A549 (cell line): ENCODE measurements at regions not wholly inside any gene's neighbourhood (a gene's known extent, or its start where the extent isn't known, plus 50 kb on each side); places are given as distances from the start of the nearest gene placed in this dataset.

Source experiments
- ATAC-seq, 2 experiments: fragments of 200-7000 bp in 1 of 2; fragments of >200 bp in 1 of 2; cut with Nextera tagmentation in 1 of 2; cut with Tn5 transposase in 1 of 2; 3 replicates each; pipeline versions ENCODE4 v1.8.0 to v1.9.1; 2018 to 2020; ENCODE audit warnings: mild to moderate bottlenecking in 1 of 2, moderate library complexity in 1 of 2
- CTCF ChIA-PET: fragments of 300-600 bp; sonication (Branson Sonifier 250); formaldehyde crosslinking; extraction: SDS; loops from one replicate; lab custom pipeline; 2021; ENCODE audit warnings: antibody characterized with exemption, inconsistent platforms; lab: Yijun Ruan, JAX
- POLR2A ChIA-PET: fragments of 350-600 bp; formaldehyde crosslinking; extraction: SDS; loops from one replicate; lab custom pipeline; 2021; ENCODE audit warnings: antibody characterized with exemption, inconsistent platforms; lab: Yijun Ruan, JAX
- DNase-seq, 2 experiments: peaks; one replicate each; pipeline versions ENCODE4 v3.0.0 to v3.0.0-alpha.2; 2011 to 2016; ENCODE audit warnings: low read depth in 1 of 2, low spot score in 1 of 2
- FAIRE-seq: peaks from 2 replicates; lab custom pipeline; 2011; peaks lifted over from hg19 to GRCh38; lab: Jason Lieb, UNC
- H3K27ac ChIP-seq, 2 experiments: fragments of >200 bp; sonication (Bioruptor Twin); formaldehyde crosslinking; 3 replicates each; pipeline ENCODE4 v1.5.1; 2016 to 2017
- H3K4me1 ChIP-seq: fragments of >200 bp; sonication (Bioruptor Twin); formaldehyde crosslinking; 3 replicates; pipeline ENCODE4 v1.6.1; 2016
- H3K4me2 ChIP-seq: fragments of >200 bp; sonication (Bioruptor Twin); formaldehyde crosslinking; 3 replicates; pipeline ENCODE4 v1.6.1; 2016
- H3K4me3 ChIP-seq: fragments of >200 bp; sonication (Bioruptor Twin); formaldehyde crosslinking; 3 replicates; pipeline ENCODE4 v1.5.1; 2016
- H3K9me3 ChIP-seq: fragments of >200 bp; sonication (Bioruptor Twin); formaldehyde crosslinking; 3 replicates; pipeline ENCODE4 v1.6.1; 2016
- BHLHE40 ChIP-seq: IDR thresholded peaks from 2 replicates; pipeline ENCODE4 v1.6.1; 2012; ENCODE audit warnings: low read depth, low read length, inconsistent platforms
- CHD4 ChIP-seq: fragments of 200-600 bp; sonication (generic); IDR thresholded peaks from 2 replicates; pipeline ENCODE4 v1.6.1; 2016; ENCODE audit warnings: antibody characterized with exemption, mild to moderate bottlenecking, borderline replicate concordance
- EHF ChIP-seq: fragments of 250-450 bp; sonication (Bioruptor Pico); IDR thresholded peaks from 2 replicates; pipeline ENCODE4 v1.5.0; 2020; ENCODE audit warnings: mild to moderate bottlenecking
- ESRRA ChIP-seq: fragments of 150-350 bp; IDR thresholded peaks from 2 replicates; pipeline ENCODE4 v1.6.1; 2014; ENCODE audit warnings: mild to moderate bottlenecking, low read length, borderline replicate concordance
- FOSB ChIP-seq: fragments of 250-450 bp; sonication (Bioruptor Pico); IDR thresholded peaks from 2 replicates; pipeline ENCODE4 v1.5.0; 2020; ENCODE audit warnings: mild to moderate bottlenecking, moderate library complexity
- FOXS1 ChIP-seq: fragments of 250-450 bp; sonication (Bioruptor Pico); IDR thresholded peaks from 2 replicates; pipeline ENCODE4 v1.5.0; 2020; ENCODE audit warnings: mild to moderate bottlenecking, moderate library complexity
- HOXB13 ChIP-seq: fragments of 250-450 bp; sonication (Bioruptor Pico); IDR thresholded peaks from 2 replicates; pipeline ENCODE4 v1.5.0; 2020; ENCODE audit warnings: low read depth, mild to moderate bottlenecking, moderate library complexity
- JUNB ChIP-seq: fragments of >200 bp; sonication (Bioruptor Twin); formaldehyde crosslinking; IDR thresholded peaks from 2 replicates; pipeline ENCODE4 v1.6.1; 2016
- KDM1A ChIP-seq: fragments of 200-600 bp; sonication (generic); IDR thresholded peaks from 2 replicates; pipeline ENCODE4 v1.6.1; 2016; ENCODE audit warnings: low read depth, mild to moderate bottlenecking
- KDM5A ChIP-seq: fragments of 200-600 bp; sonication (generic); IDR thresholded peaks from 2 replicates; pipeline ENCODE4 v1.6.1; 2016; ENCODE audit warnings: antibody characterized with exemption, mild to moderate bottlenecking
- MYC ChIP-seq: IDR thresholded peaks from 2 replicates; pipeline ENCODE4 v1.6.1; 2012; ENCODE audit warnings: mild to moderate bottlenecking, inconsistent platforms, low read length, improper control_type of control experiment, borderline replicate concordance
- NFE2L2 ChIP-seq: fragments of 150-350 bp; conservative IDR thresholded peaks from 2 replicates; pipeline ENCODE4 v1.6.1; 2014; ENCODE audit warnings: low read length
- NPAS2 ChIP-seq: fragments of 250-450 bp; sonication (Bioruptor Pico); IDR thresholded peaks from 2 replicates; pipeline ENCODE4 v1.8.0; 2022; ENCODE audit warnings: mild to moderate bottlenecking, moderate library complexity, borderline replicate concordance
- PHF8 ChIP-seq: fragments of 200-600 bp; sonication (generic); IDR thresholded peaks from 2 replicates; pipeline ENCODE4 v1.6.1; 2016; ENCODE audit warnings: low read depth, mild to moderate bottlenecking, antibody characterized with exemption, moderate library complexity, borderline replicate concordance
- SMC3 ChIP-seq: fragments of >200 bp; sonication (Bioruptor Twin); formaldehyde crosslinking; IDR thresholded peaks from 3 replicates; pipeline ENCODE4 v1.6.1; 2018; ENCODE audit warnings: inconsistent platforms
- SREBF2 ChIP-seq: fragments of 450-650 bp; IDR thresholded peaks from 2 replicates; pipeline ENCODE4 v1.6.1; 2014; ENCODE audit warnings: mild to moderate bottlenecking, moderate library complexity
- TFCP2L1 ChIP-seq: fragments of 250-450 bp; sonication (Bioruptor Pico); IDR thresholded peaks from 2 replicates; pipeline ENCODE4 v1.5.0; 2021; ENCODE audit warnings: mild to moderate bottlenecking
- TP53 ChIP-seq: fragments of 250-450 bp; sonication (Bioruptor Pico); IDR thresholded peaks from 2 replicates; pipeline ENCODE4 v1.5.0; 2021; ENCODE audit warnings: mild to moderate bottlenecking, moderate library complexity
- ZC3H11A ChIP-seq: fragments of 450-650 bp; IDR thresholded peaks from 2 replicates; pipeline ENCODE4 v1.6.1; 2014; ENCODE audit warnings: antibody characterized with exemption, mild to moderate bottlenecking
- ZSCAN20 ChIP-seq: fragments of 250-450 bp; sonication (Bioruptor Pico); IDR thresholded peaks from 2 replicates; pipeline ENCODE4 v1.8.0; 2022; ENCODE audit warnings: mild to moderate bottlenecking, moderate library complexity
- WGBS: methylation state at CpG from one replicate; pipeline ENCODE4 v1.1.6; 2017; ENCODE audit errors: missing lambda C conversion rate; 5-methylcytosine and 5-hydroxymethylcytosine counted together
- TF ChIP-seq, protein P1 (sequence below): fragments of 150-350 bp; IDR thresholded peaks from 2 replicates; pipeline ENCODE4 v1.6.1; 2014; ENCODE audit warnings: low read depth, mild to moderate bottlenecking, low read length
- TF ChIP-seq, protein P2 (sequence below): fragments of >200 bp; sonication (Bioruptor Twin); formaldehyde crosslinking; IDR thresholded peaks from 3 replicates; pipeline ENCODE4 v1.6.1; 2016
- TF ChIP-seq, protein P3 (sequence below): fragments of >200 bp; sonication (Bioruptor Twin); formaldehyde crosslinking; IDR thresholded peaks from 3 replicates; pipeline ENCODE4 v1.5.1; 2016
- TF ChIP-seq, protein P4 (sequence below): fragments of 450-650 bp; IDR thresholded peaks from 2 replicates; pipeline ENCODE4 v1.6.1; 2014; ENCODE audit warnings: antibody characterized with exemption
- TF ChIP-seq, protein P5 (sequence below): fragments of 250-450 bp; sonication (Bioruptor Pico); IDR thresholded peaks from 2 replicates; pipeline ENCODE4 v1.5.0; 2020; ENCODE audit warnings: low read depth, mild to moderate bottlenecking, moderate library complexity

DNA sequence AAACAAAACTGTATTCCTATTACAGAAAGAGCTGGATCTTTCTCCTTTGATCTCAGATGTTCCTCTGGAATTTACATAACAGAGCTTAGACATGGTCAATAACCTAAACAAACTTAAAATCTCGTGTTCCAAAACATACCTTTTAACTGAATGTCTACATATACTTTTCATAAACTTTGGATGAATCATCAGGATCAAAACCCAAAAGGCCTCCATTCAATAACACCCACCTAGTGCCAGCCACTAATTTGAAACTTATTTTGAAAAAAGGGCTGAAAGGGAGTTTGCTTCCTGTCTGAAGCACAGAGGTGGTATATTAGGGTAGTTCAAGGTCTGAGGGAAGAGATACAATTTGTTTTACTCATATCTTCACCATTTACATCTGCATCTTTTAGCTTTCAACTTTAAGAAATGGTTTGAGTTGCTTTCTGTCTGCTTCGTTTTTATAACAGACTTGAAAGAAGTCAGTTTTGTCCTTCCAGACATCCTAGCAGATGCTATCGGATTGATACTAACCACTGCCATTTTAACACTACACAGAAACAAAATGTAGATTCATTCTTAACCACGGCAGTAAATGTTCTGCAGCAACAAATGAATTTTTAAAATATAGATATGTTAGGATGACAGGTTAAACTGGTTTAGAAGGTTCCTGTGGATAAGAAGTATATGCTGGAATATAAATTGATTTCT is 242.8 kb upstream of the DKK2 start:
- no peak for FAIRE-seq
- H3K9me3 ChIP-seq = no peaks in the 10 kb centered on the region
- TF ChIP-seq TP53 (CRISPR knock-in tag) (no peak), MYC (no peak), TFCP2L1 (CRISPR knock-in tag) (no peak), FOXS1 (CRISPR knock-in tag) (no peak)
- TF ChIP-seq, all 56 proteins: peak for 0
- ATAC-seq (no peak), DNase-seq (no peak)
- H3K4me2 ChIP-seq = no peak overlapping the region
- no peaks in the 10 kb centered on the region for H3K4me1 ChIP-seq
- ChIA-PET POLR2A (no interaction called here), CTCF (no interaction called here)
- H3K27ac ChIP-seq = no peak overlapping the region
- 32% methylated on average over 4 of the region's 4 CpGs for WGBS
- no peak overlapping the region for H3K4me3 ChIP-seq

DNA sequence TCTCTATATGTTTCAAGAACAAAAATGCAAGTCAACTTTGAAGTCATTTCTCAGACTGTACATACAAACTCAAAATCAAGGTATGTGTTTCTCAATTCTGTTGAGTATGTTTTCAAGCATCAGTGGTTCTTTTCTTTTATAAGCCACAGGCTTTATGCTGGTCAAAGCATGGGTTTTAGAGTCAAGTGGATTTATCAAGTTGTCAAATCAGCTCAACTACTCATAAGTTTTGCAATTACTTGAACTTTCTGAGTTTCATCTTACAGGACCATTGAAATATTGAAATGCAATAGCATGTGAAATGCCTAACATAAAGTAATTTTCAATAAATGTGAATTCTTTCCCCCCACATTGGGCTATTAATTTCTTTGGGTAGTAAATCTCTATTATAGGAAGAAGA is 239.9 kb upstream of the DKK2 start:
- no peak for FAIRE-seq
- DNase-seq = no peak
- H3K4me3 ChIP-seq = no peak overlapping the region
- H3K4me1 ChIP-seq = no peaks in the 10 kb centered on the region
- CTCF ChIA-PET = no interaction called here
- H3K9me3 ChIP-seq = no peaks in the 10 kb centered on the region
- H3K27ac ChIP-seq = no peak overlapping the region
- H3K4me2 ChIP-seq = no peak overlapping the region
- TF ChIP-seq PHF8 (no peak), KDM5A (no peak), NPAS2 (CRISPR knock-in tag) (no peak), HOXB13 (no peak), EHF (CRISPR knock-in tag) (no peak), SREBF2 (no peak), KDM1A (no peak)
- TF ChIP-seq, protein P1, sequence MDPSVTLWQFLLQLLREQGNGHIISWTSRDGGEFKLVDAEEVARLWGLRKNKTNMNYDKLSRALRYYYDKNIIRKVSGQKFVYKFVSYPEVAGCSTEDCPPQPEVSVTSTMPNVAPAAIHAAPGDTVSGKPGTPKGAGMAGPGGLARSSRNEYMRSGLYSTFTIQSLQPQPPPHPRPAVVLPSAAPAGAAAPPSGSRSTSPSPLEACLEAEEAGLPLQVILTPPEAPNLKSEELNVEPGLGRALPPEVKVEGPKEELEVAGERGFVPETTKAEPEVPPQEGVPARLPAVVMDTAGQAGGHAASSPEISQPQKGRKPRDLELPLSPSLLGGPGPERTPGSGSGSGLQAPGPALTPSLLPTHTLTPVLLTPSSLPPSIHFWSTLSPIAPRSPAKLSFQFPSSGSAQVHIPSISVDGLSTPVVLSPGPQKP = no peak
- TF ChIP-seq, protein P2, sequence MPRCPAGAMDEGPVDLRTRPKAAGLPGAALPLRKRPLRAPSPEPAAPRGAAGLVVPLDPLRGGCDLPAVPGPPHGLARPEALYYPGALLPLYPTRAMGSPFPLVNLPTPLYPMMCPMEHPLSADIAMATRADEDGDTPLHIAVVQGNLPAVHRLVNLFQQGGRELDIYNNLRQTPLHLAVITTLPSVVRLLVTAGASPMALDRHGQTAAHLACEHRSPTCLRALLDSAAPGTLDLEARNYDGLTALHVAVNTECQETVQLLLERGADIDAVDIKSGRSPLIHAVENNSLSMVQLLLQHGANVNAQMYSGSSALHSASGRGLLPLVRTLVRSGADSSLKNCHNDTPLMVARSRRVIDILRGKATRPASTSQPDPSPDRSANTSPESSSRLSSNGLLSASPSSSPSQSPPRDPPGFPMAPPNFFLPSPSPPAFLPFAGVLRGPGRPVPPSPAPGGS = no peak
- TF ChIP-seq, all 56 proteins: peak for 0
- POLR2A ChIA-PET = no interaction called here
- ATAC-seq = no peak

DNA sequence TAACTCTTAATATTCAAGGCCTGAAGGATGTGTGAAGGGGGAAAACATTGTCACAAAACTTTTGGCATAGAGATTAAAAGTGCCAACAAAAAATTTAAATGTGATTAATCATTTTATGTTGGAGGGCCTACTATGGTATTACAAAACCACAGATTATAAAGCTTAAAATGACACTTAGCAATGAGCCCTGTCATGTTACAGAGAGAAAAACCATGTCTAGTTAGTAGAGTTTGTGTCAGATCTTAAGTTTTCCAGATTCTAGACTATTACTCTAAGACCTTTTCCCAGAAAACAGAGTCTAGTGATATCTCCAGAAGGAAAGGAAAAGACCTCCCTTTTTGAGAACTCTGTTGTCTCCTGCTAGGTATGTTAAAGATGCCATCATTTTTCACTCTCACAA is 239.1 kb upstream of the DKK2 start:
- ChIA-PET CTCF (no interaction called here), POLR2A (no interaction called here)
- ATAC-seq = no peak
- Histone ChIP-seq H3K9me3 (no peaks in the 10 kb centered on the region), H3K27ac (no peak overlapping the region), H3K4me3 (no peak overlapping the region), H3K4me1 (no peaks in the 10 kb centered on the region), H3K4me2 (no peak overlapping the region)
- no peak for DNase-seq
- TF ChIP-seq HOXB13 = no peak
- no peak for TF ChIP-seq CHD4
- TF ChIP-seq, protein P3, sequence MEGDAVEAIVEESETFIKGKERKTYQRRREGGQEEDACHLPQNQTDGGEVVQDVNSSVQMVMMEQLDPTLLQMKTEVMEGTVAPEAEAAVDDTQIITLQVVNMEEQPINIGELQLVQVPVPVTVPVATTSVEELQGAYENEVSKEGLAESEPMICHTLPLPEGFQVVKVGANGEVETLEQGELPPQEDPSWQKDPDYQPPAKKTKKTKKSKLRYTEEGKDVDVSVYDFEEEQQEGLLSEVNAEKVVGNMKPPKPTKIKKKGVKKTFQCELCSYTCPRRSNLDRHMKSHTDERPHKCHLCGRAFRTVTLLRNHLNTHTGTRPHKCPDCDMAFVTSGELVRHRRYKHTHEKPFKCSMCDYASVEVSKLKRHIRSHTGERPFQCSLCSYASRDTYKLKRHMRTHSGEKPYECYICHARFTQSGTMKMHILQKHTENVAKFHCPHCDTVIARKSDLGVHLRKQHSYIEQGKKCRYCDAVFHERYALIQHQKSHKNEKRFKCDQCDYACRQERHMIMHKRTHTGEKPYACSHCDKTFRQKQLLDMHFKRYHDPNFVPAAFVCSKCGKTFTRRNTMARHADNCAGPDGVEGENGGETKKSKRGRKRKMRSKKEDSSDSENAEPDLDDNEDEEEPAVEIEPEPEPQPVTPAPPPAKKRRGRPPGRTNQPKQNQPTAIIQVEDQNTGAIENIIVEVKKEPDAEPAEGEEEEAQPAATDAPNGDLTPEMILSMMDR = no peak
- TF ChIP-seq ESRRA = no peak
- FAIRE-seq = no peak

DNA sequence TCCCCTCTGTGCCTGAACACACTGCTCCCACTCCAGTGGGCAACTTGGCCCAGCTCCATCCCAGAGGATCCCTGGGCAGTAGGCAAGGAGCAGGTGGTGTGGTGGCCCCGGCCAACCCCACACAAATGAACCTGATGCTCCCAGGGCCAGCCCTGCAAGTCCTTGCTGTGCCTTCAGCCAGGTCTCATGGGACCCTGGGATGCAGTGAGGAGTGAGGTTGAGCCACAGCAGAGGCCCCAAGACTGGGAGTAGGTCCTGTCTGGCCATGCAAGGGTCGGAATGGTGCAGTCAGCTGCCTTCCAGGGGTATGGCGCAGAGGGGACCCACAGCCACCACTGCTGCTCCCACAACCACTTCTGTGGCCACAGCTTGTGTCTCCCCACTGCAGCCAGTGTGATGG is 234.5 kb upstream of the DKK2 start:
- Histone ChIP-seq H3K4me1 (no peaks in the 10 kb centered on the region), H3K4me2 (no peak overlapping the region), H3K27ac (no peak overlapping the region), H3K4me3 (no peak overlapping the region), H3K9me3 (no peaks in the 10 kb centered on the region)
- ChIA-PET CTCF (no interaction called here), POLR2A (no interaction called here)
- DNase-seq = no peak
- FAIRE-seq = no peak
- ATAC-seq = no peak
- WGBS = 37% methylated on average over 2 of the region's 3 CpGs
- TF ChIP-seq JUNB (no peak), EHF (CRISPR knock-in tag) (no peak), ZSCAN20 (no peak), ZC3H11A (no peak), FOSB (no peak), CHD4 (no peak), KDM1A (no peak), SMC3 (no peak), TP53 (CRISPR knock-in tag) (no peak), NFE2L2 (no peak), PHF8 (no peak), BHLHE40 (no peak)
- TF ChIP-seq, protein P4, sequence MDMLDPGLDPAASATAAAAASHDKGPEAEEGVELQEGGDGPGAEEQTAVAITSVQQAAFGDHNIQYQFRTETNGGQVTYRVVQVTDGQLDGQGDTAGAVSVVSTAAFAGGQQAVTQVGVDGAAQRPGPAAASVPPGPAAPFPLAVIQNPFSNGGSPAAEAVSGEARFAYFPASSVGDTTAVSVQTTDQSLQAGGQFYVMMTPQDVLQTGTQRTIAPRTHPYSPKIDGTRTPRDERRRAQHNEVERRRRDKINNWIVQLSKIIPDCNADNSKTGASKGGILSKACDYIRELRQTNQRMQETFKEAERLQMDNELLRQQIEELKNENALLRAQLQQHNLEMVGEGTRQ = no peak
- TF ChIP-seq, protein P5, sequence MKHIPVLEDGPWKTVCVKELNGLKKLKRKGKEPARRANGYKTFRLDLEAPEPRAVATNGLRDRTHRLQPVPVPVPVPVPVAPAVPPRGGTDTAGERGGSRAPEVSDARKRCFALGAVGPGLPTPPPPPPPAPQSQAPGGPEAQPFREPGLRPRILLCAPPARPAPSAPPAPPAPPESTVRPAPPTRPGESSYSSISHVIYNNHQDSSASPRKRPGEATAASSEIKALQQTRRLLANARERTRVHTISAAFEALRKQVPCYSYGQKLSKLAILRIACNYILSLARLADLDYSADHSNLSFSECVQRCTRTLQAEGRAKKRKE (CRISPR knock-in tag) = no peak
